Neural cell (in vitro differentiated cells): ENCODE measurements at regions not wholly inside any gene's neighbourhood (a gene's known extent, or its start where the extent isn't known, plus 50 kb on each side); places are given as distances from the start of the nearest gene placed in this dataset.

Source experiments
- H2AFZ ChIP-seq: fragments of 200-600, 300-800 bp; sonication (generic), shearing (Covaris generic); 2 replicates; pipeline ENCODE4 v1.6.0; 2014; ENCODE audit warnings: low read depth, mild to moderate bottlenecking, antibody characterized with exemption, low read length, moderate library complexity
- H3F3A ChIP-seq: fragments of 200-600 bp; shearing (Covaris generic); 2 replicates; pipeline ENCODE4 v1.6.1; 2016; ENCODE audit warnings: mild to moderate bottlenecking, moderate library complexity, mixed read lengths, antibody characterized with exemption, low read length; ENCODE audit not compliant: insufficient read depth, poor library complexity, severe bottlenecking
- H3K27ac ChIP-seq: fragments of 200-600, 300-800 bp; sonication (generic), shearing (Covaris generic); 2 replicates; pipeline ENCODE4 v1.5.1; 2014; ENCODE audit warnings: mild to moderate bottlenecking, low read length, moderate library complexity
- H3K27me3 ChIP-seq: fragments of 300-800, 200-600 bp; sonication (generic), shearing (Covaris generic); 2 replicates; pipeline ENCODE4 v1.6.0; 2014; ENCODE audit warnings: mild to moderate bottlenecking, low read depth, low read length, moderate library complexity; ENCODE audit not compliant: insufficient read depth
- H3K36me3 ChIP-seq: fragments of 300-800, 200-600 bp; sonication (generic), shearing (Covaris generic); 2 replicates; pipeline ENCODE4 v1.5.1; 2014; ENCODE audit warnings: mild to moderate bottlenecking, antibody characterized with exemption, low read length, moderate library complexity; ENCODE audit not compliant: insufficient read depth
- H3K4me2 ChIP-seq: fragments of 300-800, 200-600 bp; sonication (generic), shearing (Covaris generic); 2 replicates; pipeline ENCODE4 v1.6.0; 2014; ENCODE audit warnings: mild to moderate bottlenecking, low read length
- H3K4me3 ChIP-seq: fragments of 300-800, 200-600 bp; sonication (generic), shearing (Covaris generic); 2 replicates; pipeline ENCODE4 v1.5.1; 2014; ENCODE audit warnings: mild to moderate bottlenecking, low read length, moderate library complexity
- H3K79me2 ChIP-seq: fragments of 200-600 bp; shearing (Covaris generic); replicated peaks from 2 replicates; pipeline ENCODE4 v1.6.0; 2014; ENCODE audit warnings: mild to moderate bottlenecking, low read length, moderate library complexity; ENCODE audit not compliant: insufficient read depth
- H3K9ac ChIP-seq: fragments of 300-800, 200-600 bp; sonication (generic), shearing (Covaris generic); 2 replicates; pipeline ENCODE4 v1.6.1; 2016; ENCODE audit warnings: mild to moderate bottlenecking, low read length, mixed read lengths
- H3K9me2 ChIP-seq: fragments of 200-600 bp; shearing (Covaris generic); 2 replicates; pipeline ENCODE4 v1.6.1; 2016; ENCODE audit warnings: mild to moderate bottlenecking, low read length, mixed read lengths; ENCODE audit not compliant: insufficient read depth
- H3K9me3 ChIP-seq: fragments of 200-600, 300-800 bp; sonication (generic), shearing (Covaris generic); 2 replicates; pipeline ENCODE4 v1.6.1; 2016; ENCODE audit warnings: mild to moderate bottlenecking, mixed run types, low read length, moderate library complexity, mixed read lengths
- H4K20me1 ChIP-seq: fragments of 200-600 bp; shearing (Covaris generic); 2 replicates; pipeline ENCODE4 v1.6.1; 2016; ENCODE audit warnings: mild to moderate bottlenecking, mixed run types; ENCODE audit not compliant: insufficient read depth
- EP300 ChIP-seq: fragments of 450-650 bp; conservative IDR thresholded peaks from 2 replicates; pipeline ENCODE4 v1.6.1; 2014; ENCODE audit warnings: antibody characterized with exemption, mild to moderate bottlenecking, moderate library complexity; ENCODE audit not compliant: poor library complexity, severe bottlenecking
- EZH2 ChIP-seq: fragments of 200-600, 300-800 bp; shearing (Covaris generic), sonication (generic); IDR thresholded peaks from 2 replicates; pipeline ENCODE4 v1.6.1; 2014; ENCODE audit warnings: antibody characterized with exemption, low read length, borderline replicate concordance, mild to moderate bottlenecking; ENCODE audit not compliant: insufficient read depth, poor library complexity, severe bottlenecking
- MXI1 ChIP-seq: fragments of 450-650 bp; conservative IDR thresholded peaks from 2 replicates; pipeline ENCODE4 v1.6.1; 2014; ENCODE audit warnings: antibody characterized with exemption, mild to moderate bottlenecking; ENCODE audit not compliant: poor library complexity, severe bottlenecking
- POLR2AphosphoS5 ChIP-seq: IDR thresholded peaks from 2 replicates; pipeline ENCODE4 v1.6.1; 2012
- RAD21 ChIP-seq: fragments of 450-650 bp; conservative IDR thresholded peaks from 2 replicates; pipeline ENCODE4 v1.6.1; 2014; ENCODE audit warnings: antibody characterized with exemption, mild to moderate bottlenecking, moderate library complexity
- REST ChIP-seq: IDR thresholded peaks from 2 replicates; pipeline ENCODE4 v1.6.1; 2012; ENCODE audit warnings: borderline replicate concordance
- SMC3 ChIP-seq: fragments of 450-650 bp; conservative IDR thresholded peaks from 2 replicates; pipeline ENCODE4 v1.6.1; 2014; ENCODE audit warnings: antibody characterized with exemption, mild to moderate bottlenecking, moderate library complexity; ENCODE audit not compliant: poor library complexity
- TAF1 ChIP-seq: IDR thresholded peaks from 2 replicates; pipeline ENCODE4 v1.6.1; 2012; ENCODE audit warnings: low read depth
- TF ChIP-seq, protein P1 (sequence below): fragments of 450-650 bp; IDR thresholded peaks from 2 replicates; pipeline ENCODE4 v1.5.1; 2014; ENCODE audit warnings: antibody characterized with exemption, mild to moderate bottlenecking, moderate library complexity; ENCODE audit not compliant: poor library complexity, severe bottlenecking

DNA sequence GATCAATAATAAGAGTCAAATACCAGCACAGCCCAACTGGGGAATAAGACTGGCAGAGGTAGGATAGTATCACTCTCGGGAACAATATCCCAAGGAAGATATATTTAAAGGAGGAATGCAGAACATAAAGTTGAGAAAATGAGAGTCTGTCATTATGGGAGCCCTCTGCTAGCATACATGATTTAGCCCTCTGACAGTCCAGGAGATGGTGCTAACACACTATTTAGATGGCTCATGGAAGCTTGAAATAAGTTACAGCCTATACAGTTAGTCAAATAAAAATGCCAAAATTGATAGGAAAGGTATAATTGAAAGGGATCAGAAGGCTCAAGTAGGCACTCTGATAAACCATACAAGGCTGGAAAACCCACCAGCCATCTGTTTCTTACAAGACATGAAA lies 201.0 kb upstream of the NEIL3 start:
- H3K9me2 ChIP-seq = no peaks in the 10 kb centered on the region
- no peak overlapping the region for H3K9ac ChIP-seq
- no peaks in the 10 kb centered on the region for H3K36me3 ChIP-seq
- no peaks in the 10 kb centered on the region for H3K27me3 ChIP-seq
- H3K27ac ChIP-seq = no peak overlapping the region
- H3K79me2 ChIP-seq = no peaks in the 10 kb centered on the region
- H4K20me1 ChIP-seq = no peaks in the 10 kb centered on the region
- TF ChIP-seq EP300 (no peak), EZH2 (no peak), TAF1 (no peak), POLR2AphosphoS5 (no peak)
- no peak overlapping the region for H2AFZ ChIP-seq
- H3K4me2 ChIP-seq = no peak overlapping the region
- H3K9me3 ChIP-seq = no peaks in the 10 kb centered on the region
- H3F3A ChIP-seq = no peaks in the 10 kb centered on the region
- H3K4me3 ChIP-seq = no peak overlapping the region

- Histone ChIP-seq H3K27ac (no peak overlapping the region), H3K9ac (no peak overlapping the region), H3K4me2 (no peak overlapping the region), H3K9me3 (no peaks in the 10 kb centered on the region), H3K9me2 (no peaks in the 10 kb centered on the region), H3F3A (no peaks in the 10 kb centered on the region), H4K20me1 (no peaks in the 10 kb centered on the region), H2AFZ (no peak overlapping the region), H3K79me2 (no peaks in the 10 kb centered on the region), H3K4me3 (no peak overlapping the region), H3K27me3 (no peaks in the 10 kb centered on the region), H3K36me3 (no peaks in the 10 kb centered on the region)
- TF ChIP-seq RAD21 (no peak), TAF1 (no peak), POLR2AphosphoS5 (no peak), SMC3 (no peak), REST (no peak), EP300 (no peak), MXI1 (no peak), EZH2 (no peak)
- TF ChIP-seq, protein P1, sequence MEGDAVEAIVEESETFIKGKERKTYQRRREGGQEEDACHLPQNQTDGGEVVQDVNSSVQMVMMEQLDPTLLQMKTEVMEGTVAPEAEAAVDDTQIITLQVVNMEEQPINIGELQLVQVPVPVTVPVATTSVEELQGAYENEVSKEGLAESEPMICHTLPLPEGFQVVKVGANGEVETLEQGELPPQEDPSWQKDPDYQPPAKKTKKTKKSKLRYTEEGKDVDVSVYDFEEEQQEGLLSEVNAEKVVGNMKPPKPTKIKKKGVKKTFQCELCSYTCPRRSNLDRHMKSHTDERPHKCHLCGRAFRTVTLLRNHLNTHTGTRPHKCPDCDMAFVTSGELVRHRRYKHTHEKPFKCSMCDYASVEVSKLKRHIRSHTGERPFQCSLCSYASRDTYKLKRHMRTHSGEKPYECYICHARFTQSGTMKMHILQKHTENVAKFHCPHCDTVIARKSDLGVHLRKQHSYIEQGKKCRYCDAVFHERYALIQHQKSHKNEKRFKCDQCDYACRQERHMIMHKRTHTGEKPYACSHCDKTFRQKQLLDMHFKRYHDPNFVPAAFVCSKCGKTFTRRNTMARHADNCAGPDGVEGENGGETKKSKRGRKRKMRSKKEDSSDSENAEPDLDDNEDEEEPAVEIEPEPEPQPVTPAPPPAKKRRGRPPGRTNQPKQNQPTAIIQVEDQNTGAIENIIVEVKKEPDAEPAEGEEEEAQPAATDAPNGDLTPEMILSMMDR = no peak
Observed at GRCh38 chr4:177109769-177110168, 199.9 kb upstream of the NEIL3 start.

- Histone ChIP-seq H3K36me3 (no peaks in the 10 kb centered on the region), H3K27me3 (no peaks in the 10 kb centered on the region), H3F3A (no peaks in the 10 kb centered on the region), H3K9me3 (no peaks in the 10 kb centered on the region), H3K4me3 (no peak overlapping the region), H4K20me1 (no peaks in the 10 kb centered on the region), H2AFZ (no peak overlapping the region), H3K79me2 (no peaks in the 10 kb centered on the region), H3K9ac (no peak overlapping the region), H3K27ac (no peak overlapping the region), H3K9me2 (no peaks in the 10 kb centered on the region), H3K4me2 (no peak overlapping the region)
- TF ChIP-seq TAF1 (no peak), REST (no peak), MXI1 (no peak), POLR2AphosphoS5 (no peak), SMC3 (no peak), EZH2 (no peak), RAD21 (no peak), EP300 (no peak)
- TF ChIP-seq, protein P1 = no peak
Observed at GRCh38 chr4:177116161-177116560, 193.5 kb upstream of the NEIL3 start.
